ENCODE measurements at regions not wholly inside any gene's neighbourhood (a gene's known extent, or its start where the extent isn't known, plus 50 kb on each side); places are given as distances from the start of the nearest gene placed in this dataset.

DNA sequence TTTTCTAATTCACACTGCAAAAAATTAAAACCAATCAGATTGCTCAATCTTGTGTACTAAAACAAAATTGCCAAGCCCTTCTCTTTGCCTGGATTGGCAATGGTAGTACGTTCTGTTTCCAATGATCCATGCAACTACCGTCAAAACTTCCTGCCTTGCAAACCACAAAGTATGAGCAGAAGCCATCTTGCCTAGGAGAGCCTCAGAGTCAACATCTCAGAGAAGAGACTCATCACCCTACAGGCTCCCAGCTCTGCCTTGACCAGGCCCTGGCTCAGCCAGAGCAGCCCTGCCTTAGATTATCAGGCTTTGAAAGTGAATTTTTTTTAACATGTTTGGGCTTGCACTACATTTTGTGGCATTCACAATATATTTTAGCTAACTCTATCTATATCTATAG is 574.1 kb downstream of the SATB2 start:
- H3K27ac ChIP-seq (ENCODE audit: low read depth, low read length): no peak overlapping the region
- no peak overlapping the region for H3K4me3 ChIP-seq (ENCODE audit: low read length)
- TF ChIP-seq, protein P1, sequence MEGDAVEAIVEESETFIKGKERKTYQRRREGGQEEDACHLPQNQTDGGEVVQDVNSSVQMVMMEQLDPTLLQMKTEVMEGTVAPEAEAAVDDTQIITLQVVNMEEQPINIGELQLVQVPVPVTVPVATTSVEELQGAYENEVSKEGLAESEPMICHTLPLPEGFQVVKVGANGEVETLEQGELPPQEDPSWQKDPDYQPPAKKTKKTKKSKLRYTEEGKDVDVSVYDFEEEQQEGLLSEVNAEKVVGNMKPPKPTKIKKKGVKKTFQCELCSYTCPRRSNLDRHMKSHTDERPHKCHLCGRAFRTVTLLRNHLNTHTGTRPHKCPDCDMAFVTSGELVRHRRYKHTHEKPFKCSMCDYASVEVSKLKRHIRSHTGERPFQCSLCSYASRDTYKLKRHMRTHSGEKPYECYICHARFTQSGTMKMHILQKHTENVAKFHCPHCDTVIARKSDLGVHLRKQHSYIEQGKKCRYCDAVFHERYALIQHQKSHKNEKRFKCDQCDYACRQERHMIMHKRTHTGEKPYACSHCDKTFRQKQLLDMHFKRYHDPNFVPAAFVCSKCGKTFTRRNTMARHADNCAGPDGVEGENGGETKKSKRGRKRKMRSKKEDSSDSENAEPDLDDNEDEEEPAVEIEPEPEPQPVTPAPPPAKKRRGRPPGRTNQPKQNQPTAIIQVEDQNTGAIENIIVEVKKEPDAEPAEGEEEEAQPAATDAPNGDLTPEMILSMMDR (conservative IDR thresholded peaks at IDR 0.05): no peak
- H3K9me3 Mint-ChIP-seq: no peaks in the 10 kb centered on the region
- no peak overlapping the region for H3K9ac ChIP-seq (ENCODE audit: extremely low read depth, low read length, poor library complexity, severe bottlenecking)
- H3K4me1 Mint-ChIP-seq: peaks cover 5% of the 10 kb centered on the region
- H3K36me3 ChIP-seq (ENCODE audit: control insufficient read depth, insufficient read depth, low read length): no peaks in the 10 kb centered on the region
- H3K4me1 ChIP-seq (ENCODE audit: control insufficient read depth, insufficient read depth, low read length): peaks cover 5% of the 10 kb centered on the region
- WGBS, 2 experiments (ENCODE audit: insufficient coverage in 1 of 2, insufficient read length in 1 of 2): 46 to 50% methylated on average over 2 of the region's 2 CpGs
- no peaks in the 10 kb centered on the region for H3K9me3 ChIP-seq (ENCODE audit: control insufficient read depth, low read length)
- DNase-seq: no peak
- H3K36me3 Mint-ChIP-seq (ENCODE audit: low read depth): no peaks in the 10 kb centered on the region
- no peaks in the 10 kb centered on the region for H3K27me3 ChIP-seq (ENCODE audit: control insufficient read depth, insufficient read depth, low read length, poor library complexity, severe bottlenecking)
- no peak overlapping the region for H3K4me3 Mint-ChIP-seq
- H3K27ac Mint-ChIP-seq: no peak overlapping the region
- H3K27me3 Mint-ChIP-seq (ENCODE audit: insufficient read depth): no peaks in the 10 kb centered on the region

DNA sequence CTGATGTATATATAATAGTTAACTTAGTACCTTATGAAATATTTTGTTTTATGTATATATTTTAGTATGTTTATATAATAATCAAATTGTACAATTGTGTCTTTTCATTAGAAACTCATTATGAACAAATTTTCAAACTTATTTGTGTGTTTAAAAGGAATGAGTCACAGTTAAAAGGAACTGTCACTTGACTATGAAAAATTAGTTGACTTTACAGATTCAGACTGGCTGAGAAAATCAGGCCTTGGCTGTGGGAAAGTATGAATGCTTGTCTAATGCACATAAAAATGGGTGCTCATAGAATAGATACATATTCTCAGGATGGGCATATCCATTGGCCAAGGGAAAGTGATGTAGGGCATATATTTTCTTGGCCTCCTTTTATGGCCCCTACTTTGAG is 576.8 kb downstream of the SATB2 start:
- no peak overlapping the region for H3K27ac Mint-ChIP-seq
- H3K4me3 ChIP-seq (ENCODE audit: low read length): no peak overlapping the region
- H3K4me1 Mint-ChIP-seq: peaks cover 11% of the 10 kb centered on the region

DNA sequence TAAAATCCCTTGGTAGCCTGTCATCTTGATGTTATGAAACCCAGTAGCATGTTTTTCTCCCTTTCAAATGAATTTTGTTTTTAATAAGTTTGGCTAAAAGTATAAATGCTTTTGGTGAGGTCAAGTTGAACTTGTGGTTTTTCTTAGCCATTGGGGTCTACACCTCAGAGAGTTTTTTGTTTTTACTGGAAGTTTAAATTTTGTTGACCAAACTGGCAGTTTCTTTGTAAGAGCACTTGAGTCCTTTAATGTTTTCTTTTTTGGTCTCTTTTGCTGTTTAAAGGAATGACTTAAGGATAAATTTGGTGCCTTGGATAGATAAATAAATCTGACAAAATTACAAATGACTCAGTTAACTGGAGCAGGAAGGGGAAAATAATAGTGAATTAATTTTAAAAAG is 577.3 kb downstream of the SATB2 start:
- H3K4me3 Mint-ChIP-seq: no peak overlapping the region
- H3K27me3 Mint-ChIP-seq (ENCODE audit: insufficient read depth): no peaks in the 10 kb centered on the region
- H3K27ac Mint-ChIP-seq: no peak overlapping the region
- Histone ChIP-seq H3K4me1 (ENCODE audit: control insufficient read depth, insufficient read depth, low read length) (peaks cover 5% of the 10 kb centered on the region), H3K9ac (ENCODE audit: extremely low read depth, low read length, poor library complexity, severe bottlenecking) (no peak overlapping the region), H3K9me3 (ENCODE audit: control insufficient read depth, low read length) (no peaks in the 10 kb centered on the region), H3K27me3 (ENCODE audit: control insufficient read depth, insufficient read depth, low read length, poor library complexity, severe bottlenecking) (no peaks in the 10 kb centered on the region), H3K36me3 (ENCODE audit: control insufficient read depth, insufficient read depth, low read length) (no peaks in the 10 kb centered on the region), H3K27ac (ENCODE audit: low read depth, low read length) (no peak overlapping the region), H3K4me3 (ENCODE audit: low read length) (no peak overlapping the region)
- H3K36me3 Mint-ChIP-seq (ENCODE audit: low read depth): no peaks in the 10 kb centered on the region
- no peak for DNase-seq
- H3K4me1 Mint-ChIP-seq: peaks cover 14% of the 10 kb centered on the region
- TF ChIP-seq, protein P1 (conservative IDR thresholded peaks at IDR 0.05): no peak
- H3K9me3 Mint-ChIP-seq: no peaks in the 10 kb centered on the region

More for the DNA sequence above, 576.8 kb downstream of the SATB2 start:
- Mint-ChIP-seq H3K4me3 (no peak overlapping the region), H3K9me3 (no peaks in the 10 kb centered on the region), H3K27me3 (ENCODE audit: insufficient read depth) (no peaks in the 10 kb centered on the region), H3K36me3 (ENCODE audit: low read depth) (no peaks in the 10 kb centered on the region)
- Histone ChIP-seq H3K27me3 (ENCODE audit: control insufficient read depth, insufficient read depth, low read length, poor library complexity, severe bottlenecking) (no peaks in the 10 kb centered on the region), H3K27ac (ENCODE audit: low read depth, low read length) (no peak overlapping the region), H3K9me3 (ENCODE audit: control insufficient read depth, low read length) (no peaks in the 10 kb centered on the region), H3K36me3 (ENCODE audit: control insufficient read depth, insufficient read depth, low read length) (no peaks in the 10 kb centered on the region), H3K9ac (ENCODE audit: extremely low read depth, low read length, poor library complexity, severe bottlenecking) (no peak overlapping the region), H3K4me1 (ENCODE audit: control insufficient read depth, insufficient read depth, low read length) (peaks cover 5% of the 10 kb centered on the region)
- TF ChIP-seq, protein P1 (conservative IDR thresholded peaks at IDR 0.05): no peak
- no peak for DNase-seq

Measured in endodermal cell (in vitro differentiated cells).